ENCODE measurements at regions not wholly inside any gene's neighbourhood (a gene's known extent, or its start where the extent isn't known, plus 50 kb on each side); places are given as distances from the start of the nearest gene placed in this dataset.

DNA sequence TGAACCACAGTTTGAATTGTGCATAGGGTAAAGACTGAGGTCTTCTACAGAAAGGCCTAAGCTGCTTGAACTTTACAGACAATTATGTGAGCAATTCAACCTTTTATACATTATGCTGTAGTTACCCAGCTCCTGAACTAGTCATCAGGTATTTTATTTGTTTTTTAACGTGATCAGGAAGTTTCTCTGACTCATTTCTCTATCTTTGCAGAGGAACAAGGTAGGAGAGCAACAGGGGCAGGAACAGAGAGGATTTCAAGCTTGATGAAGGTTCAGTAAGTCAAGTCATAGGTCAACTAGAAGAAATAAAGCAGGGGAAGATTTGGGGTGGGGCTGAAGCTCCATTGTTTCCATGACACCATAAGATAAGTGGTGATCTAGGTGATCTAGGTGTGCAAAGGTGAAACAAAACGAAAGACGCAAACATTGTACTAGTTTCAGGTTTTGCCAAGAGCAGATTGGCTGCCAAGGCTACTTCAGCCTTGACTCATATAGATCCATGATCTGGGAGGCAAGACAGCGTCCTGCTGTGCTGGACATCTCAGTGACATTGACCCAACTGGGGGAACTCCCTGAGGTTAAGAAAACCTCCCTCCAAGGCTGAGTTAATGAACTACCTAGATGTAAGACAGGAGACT is 198.1 kb downstream of the DAD1 start:
- TF ChIP-seq, protein P1, sequence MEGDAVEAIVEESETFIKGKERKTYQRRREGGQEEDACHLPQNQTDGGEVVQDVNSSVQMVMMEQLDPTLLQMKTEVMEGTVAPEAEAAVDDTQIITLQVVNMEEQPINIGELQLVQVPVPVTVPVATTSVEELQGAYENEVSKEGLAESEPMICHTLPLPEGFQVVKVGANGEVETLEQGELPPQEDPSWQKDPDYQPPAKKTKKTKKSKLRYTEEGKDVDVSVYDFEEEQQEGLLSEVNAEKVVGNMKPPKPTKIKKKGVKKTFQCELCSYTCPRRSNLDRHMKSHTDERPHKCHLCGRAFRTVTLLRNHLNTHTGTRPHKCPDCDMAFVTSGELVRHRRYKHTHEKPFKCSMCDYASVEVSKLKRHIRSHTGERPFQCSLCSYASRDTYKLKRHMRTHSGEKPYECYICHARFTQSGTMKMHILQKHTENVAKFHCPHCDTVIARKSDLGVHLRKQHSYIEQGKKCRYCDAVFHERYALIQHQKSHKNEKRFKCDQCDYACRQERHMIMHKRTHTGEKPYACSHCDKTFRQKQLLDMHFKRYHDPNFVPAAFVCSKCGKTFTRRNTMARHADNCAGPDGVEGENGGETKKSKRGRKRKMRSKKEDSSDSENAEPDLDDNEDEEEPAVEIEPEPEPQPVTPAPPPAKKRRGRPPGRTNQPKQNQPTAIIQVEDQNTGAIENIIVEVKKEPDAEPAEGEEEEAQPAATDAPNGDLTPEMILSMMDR (IDR thresholded peaks at IDR 0.05) = no peak
- no peak for TF ChIP-seq POLR2A (IDR thresholded peaks at IDR 0.05)
- no peak for TF ChIP-seq POLR2AphosphoS5 (IDR thresholded peaks at IDR 0.05; ENCODE audit: insufficient read depth in 1 of 2, low read depth in 1 of 2)

Data from vagina (tissue), 2 donors.